Calu3 (cell line): ENCODE measurements at regions not wholly inside any gene's neighbourhood (a gene's known extent, or its start where the extent isn't known, plus 50 kb on each side); places are given as distances from the start of the nearest gene placed in this dataset.

Experiments
- BruUV-seq: library from RNA; stranded (reverse); fragments of 400-500 nt; replicated peaks from 2 replicates; lab custom pipeline; 2021; lab: Mats Ljungman, UMichigan
- CTCF ChIA-PET: fragments of 300-600 bp; sonication (Branson Sonifier 250); formaldehyde crosslinking; loops from one replicate; lab custom pipeline; 2022; ENCODE audit warnings: antibody characterized with exemption; lab: Charles Lee
- DNase-seq: peaks from one replicate; pipeline ENCODE4 v3.0.0; 2022
- H3K27ac Mint-ChIP-seq: one replicate; pipeline ENCODE4 v1.8.0; 2022; ENCODE audit warnings: mixed read lengths; ENCODE audit not compliant: unreplicated experiment
- H3K27me3 Mint-ChIP-seq: one replicate; pipeline ENCODE4 v1.8.0; 2022; ENCODE audit warnings: mixed read lengths; ENCODE audit not compliant: unreplicated experiment
- H3K36me3 Mint-ChIP-seq: one replicate; pipeline ENCODE4 v1.8.0; 2022; ENCODE audit warnings: mild to moderate bottlenecking, moderate library complexity, mixed read lengths; ENCODE audit not compliant: insufficient read depth, unreplicated experiment
- H3K4me1 Mint-ChIP-seq: one replicate; pipeline ENCODE4 v1.8.0; 2022; ENCODE audit warnings: mild to moderate bottlenecking, low read depth, mixed read lengths; ENCODE audit not compliant: unreplicated experiment
- H3K4me3 Mint-ChIP-seq: one replicate; pipeline ENCODE4 v1.8.0; 2022; ENCODE audit warnings: mild to moderate bottlenecking, low read depth, moderate library complexity, mixed read lengths; ENCODE audit not compliant: unreplicated experiment
- H3K9me3 Mint-ChIP-seq: one replicate; pipeline ENCODE4 v1.8.0; 2022; ENCODE audit warnings: low read depth, mixed read lengths; ENCODE audit not compliant: unreplicated experiment
- intact Hi-C: fragments of 100-400 bp; cut with micrococcal nuclease; formaldehyde crosslinking; loops from one replicate; pipeline ENCODE4 v1.10.0; 2022; ENCODE audit not compliant: unreplicated experiment
- TF ChIP-seq, protein P1 (sequence below): fragments of 200-600 bp; IDR thresholded peaks from one replicate; pipeline ENCODE4 v1.8.0; 2022; ENCODE audit warnings: antibody characterized with exemption; ENCODE audit not compliant: unreplicated experiment

DNA sequence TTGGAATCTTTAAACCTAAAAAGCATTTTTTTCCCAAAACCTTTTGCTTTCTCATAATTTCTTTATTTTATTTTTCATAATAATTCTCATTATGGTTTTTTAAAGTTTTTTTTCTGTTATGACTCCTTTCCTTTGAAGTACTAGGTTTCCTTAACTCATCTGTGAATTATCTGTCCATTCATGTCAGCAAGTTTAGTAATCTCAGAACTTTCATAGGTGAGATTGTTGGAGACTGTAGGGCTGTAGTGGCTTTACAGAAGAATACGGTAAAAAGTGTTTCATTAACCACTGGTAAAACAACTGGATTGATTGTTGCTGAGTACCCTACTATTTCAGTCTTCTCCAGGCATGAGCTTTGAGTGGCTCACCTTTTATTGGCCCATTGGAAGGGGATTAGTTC lies 361.7 kb upstream of the PPP1R2C start:
- Mint-ChIP-seq H3K36me3 (no peaks in the 10 kb centered on the region), H3K9me3 (no peaks in the 10 kb centered on the region)
- CTCF ChIA-PET, result no interaction called here

DNA sequence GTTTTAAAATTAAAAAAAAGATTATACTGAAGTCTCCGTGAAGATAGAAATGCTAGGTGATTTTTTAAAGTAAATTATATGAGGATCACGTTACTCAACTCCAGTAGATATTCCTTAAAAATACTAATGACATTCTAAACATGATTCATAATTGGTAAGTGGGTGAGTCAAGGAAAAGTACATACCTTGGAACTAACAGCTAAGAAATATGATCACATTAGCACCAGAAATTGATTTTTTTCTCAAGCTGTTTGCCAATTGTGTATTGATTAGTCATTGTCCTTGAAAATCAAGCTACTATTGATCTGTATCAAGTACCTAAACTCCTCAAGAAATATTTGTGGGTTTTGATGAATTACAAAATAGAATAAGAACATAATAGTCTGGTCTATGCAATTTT lies 362.6 kb upstream of the PPP1R2C start:
- no peaks in the 10 kb centered on the region for H3K36me3 Mint-ChIP-seq
- H3K27ac Mint-ChIP-seq, result peak overlapping the region; percentile 74
- intact Hi-C loops, result no loop called here
- TF ChIP-seq, protein P1, sequence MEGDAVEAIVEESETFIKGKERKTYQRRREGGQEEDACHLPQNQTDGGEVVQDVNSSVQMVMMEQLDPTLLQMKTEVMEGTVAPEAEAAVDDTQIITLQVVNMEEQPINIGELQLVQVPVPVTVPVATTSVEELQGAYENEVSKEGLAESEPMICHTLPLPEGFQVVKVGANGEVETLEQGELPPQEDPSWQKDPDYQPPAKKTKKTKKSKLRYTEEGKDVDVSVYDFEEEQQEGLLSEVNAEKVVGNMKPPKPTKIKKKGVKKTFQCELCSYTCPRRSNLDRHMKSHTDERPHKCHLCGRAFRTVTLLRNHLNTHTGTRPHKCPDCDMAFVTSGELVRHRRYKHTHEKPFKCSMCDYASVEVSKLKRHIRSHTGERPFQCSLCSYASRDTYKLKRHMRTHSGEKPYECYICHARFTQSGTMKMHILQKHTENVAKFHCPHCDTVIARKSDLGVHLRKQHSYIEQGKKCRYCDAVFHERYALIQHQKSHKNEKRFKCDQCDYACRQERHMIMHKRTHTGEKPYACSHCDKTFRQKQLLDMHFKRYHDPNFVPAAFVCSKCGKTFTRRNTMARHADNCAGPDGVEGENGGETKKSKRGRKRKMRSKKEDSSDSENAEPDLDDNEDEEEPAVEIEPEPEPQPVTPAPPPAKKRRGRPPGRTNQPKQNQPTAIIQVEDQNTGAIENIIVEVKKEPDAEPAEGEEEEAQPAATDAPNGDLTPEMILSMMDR, result no peak
- no peak for DNase-seq
- CTCF ChIA-PET, result no interaction called here
- BruUV-seq, result no TSS peak
- no peaks in the 10 kb centered on the region for H3K27me3 Mint-ChIP-seq
- H3K9me3 Mint-ChIP-seq, result no peaks in the 10 kb centered on the region
- no peaks in the 10 kb centered on the region for H3K4me1 Mint-ChIP-seq
- H3K4me3 Mint-ChIP-seq, result no peak overlapping the region

More for the DNA sequence above, 361.7 kb upstream of the PPP1R2C start:
- TF ChIP-seq, protein P1, result no peak
- Mint-ChIP-seq H3K27ac (no peak overlapping the region), H3K27me3 (no peaks in the 10 kb centered on the region), H3K4me3 (no peak overlapping the region), H3K4me1 (no peaks in the 10 kb centered on the region)
- no TSS peak for BruUV-seq
- no peak for DNase-seq
- intact Hi-C loops, result no loop called here

DNA sequence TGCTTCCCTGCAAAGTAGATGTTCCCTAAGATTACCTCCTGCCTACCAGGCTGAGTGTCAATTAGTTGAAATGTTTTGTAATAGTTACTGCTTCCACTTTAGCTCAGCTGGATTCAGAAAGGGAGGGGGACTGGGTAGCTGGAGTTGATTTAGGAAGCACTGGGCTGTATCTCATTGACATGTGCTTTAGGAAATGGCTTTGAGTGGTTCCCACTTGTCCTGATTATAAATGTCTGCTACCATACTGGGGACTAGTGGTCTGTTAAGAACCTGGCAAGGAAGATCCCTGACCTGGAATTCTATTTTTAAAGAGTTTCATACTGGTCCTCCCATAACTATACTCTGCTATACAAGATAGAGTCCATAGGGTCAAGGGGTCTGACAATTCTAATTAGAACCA lies 363.9 kb upstream of the PPP1R2C start:
- no peak overlapping the region for H3K4me3 Mint-ChIP-seq
- intact Hi-C loops, result no loop called here
- no TSS peak for BruUV-seq

DNA sequence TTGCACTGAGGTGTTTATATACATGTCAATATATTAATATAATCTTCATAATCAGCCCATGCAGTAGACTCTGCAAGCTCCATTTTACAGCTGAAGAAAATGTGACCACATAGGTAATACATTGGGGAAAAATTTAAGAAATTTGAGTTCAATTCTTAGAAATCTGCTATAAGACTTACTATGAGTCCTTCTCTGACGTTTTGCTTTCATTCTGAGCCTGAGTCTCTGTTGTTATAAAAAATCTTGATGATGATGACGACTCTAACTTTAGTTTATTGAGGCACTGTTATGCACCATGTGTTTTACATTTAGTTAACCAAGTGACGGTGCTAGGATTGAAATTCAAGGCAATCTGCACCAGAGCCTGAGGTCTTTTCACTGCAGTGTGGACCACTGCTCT lies 370.3 kb upstream of the PPP1R2C start:
- intact Hi-C loops, result no loop called here
- no peak overlapping the region for H3K4me3 Mint-ChIP-seq
- no peaks in the 10 kb centered on the region for H3K27me3 Mint-ChIP-seq
- no peak for DNase-seq
- TF ChIP-seq, protein P1, result no peak
- BruUV-seq, result no TSS peak
- no peak overlapping the region for H3K27ac Mint-ChIP-seq
- peaks cover 6% of the 10 kb centered on the region for H3K9me3 Mint-ChIP-seq
- no peaks in the 10 kb centered on the region for H3K36me3 Mint-ChIP-seq
- H3K4me1 Mint-ChIP-seq, result no peaks in the 10 kb centered on the region
- CTCF ChIA-PET, result no interaction called here

More for the DNA sequence above, 363.9 kb upstream of the PPP1R2C start:
- no peaks in the 10 kb centered on the region for H3K36me3 Mint-ChIP-seq
- H3K27ac Mint-ChIP-seq, result no peak overlapping the region
- no peaks in the 10 kb centered on the region for H3K4me1 Mint-ChIP-seq
- H3K9me3 Mint-ChIP-seq, result no peaks in the 10 kb centered on the region
- no peak for DNase-seq
- no peaks in the 10 kb centered on the region for H3K27me3 Mint-ChIP-seq
- TF ChIP-seq, protein P1, result no peak
- CTCF ChIA-PET, result no interaction called here
